ENCODE measurements at regions not wholly inside any gene's neighbourhood (a gene's known extent, or its start where the extent isn't known, plus 50 kb on each side); places are given as distances from the start of the nearest gene placed in this dataset.

DNA sequence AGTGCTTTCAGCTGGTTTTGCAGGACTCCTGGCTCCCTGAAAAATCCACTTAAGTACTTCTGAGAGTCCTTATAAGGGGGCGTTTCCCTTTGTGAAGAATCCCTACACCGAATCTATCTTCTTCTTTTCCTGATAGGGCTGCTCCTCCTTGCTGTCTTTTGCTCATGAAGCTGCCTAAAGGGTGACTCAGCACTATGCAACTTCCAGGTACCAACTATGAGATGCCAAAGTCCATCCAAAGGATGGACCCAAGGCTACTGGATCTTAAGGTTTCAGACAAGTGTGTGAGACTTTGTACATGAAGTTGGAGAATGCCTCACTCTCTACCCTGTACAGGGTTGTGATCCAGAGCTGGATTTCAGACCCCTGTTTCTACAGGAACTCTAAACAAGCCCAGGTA lies 485.0 kb upstream of the FAT1 start:
- Histone ChIP-seq H3K27me3 (ENCODE audit: control insufficient read depth in 2 of 2, insufficient read depth in 1 of 2, low read length in 1 of 2) (no peaks in the 10 kb centered on the region), H3K27ac (ENCODE audit: low read depth in 1 of 2, low read length in 1 of 2) (no peak overlapping the region), H3K4me1 (ENCODE audit: control insufficient read depth in 2 of 2, insufficient read depth in 2 of 2, low read length in 2 of 2) (no peaks in the 10 kb centered on the region), H3K36me3 (ENCODE audit: control insufficient read depth in 2 of 2, insufficient read depth in 2 of 2, low read length in 1 of 2) (no peaks in the 10 kb centered on the region), H3K4me3 (ENCODE audit: low read length in 2 of 2) (no peak overlapping the region), H3K9me3 (ENCODE audit: control insufficient read depth in 2 of 2, insufficient read depth in 1 of 2, low read length in 1 of 2) (peaks cover 0 to 3% of the 10 kb centered on the region in 2 donors)
- DNase-seq (ENCODE audit: low read depth in 6 of 9, low spot score in 9 of 9): no peak
- WGBS: 86% methylated on average over 2 of the region's 2 CpGs

DNA sequence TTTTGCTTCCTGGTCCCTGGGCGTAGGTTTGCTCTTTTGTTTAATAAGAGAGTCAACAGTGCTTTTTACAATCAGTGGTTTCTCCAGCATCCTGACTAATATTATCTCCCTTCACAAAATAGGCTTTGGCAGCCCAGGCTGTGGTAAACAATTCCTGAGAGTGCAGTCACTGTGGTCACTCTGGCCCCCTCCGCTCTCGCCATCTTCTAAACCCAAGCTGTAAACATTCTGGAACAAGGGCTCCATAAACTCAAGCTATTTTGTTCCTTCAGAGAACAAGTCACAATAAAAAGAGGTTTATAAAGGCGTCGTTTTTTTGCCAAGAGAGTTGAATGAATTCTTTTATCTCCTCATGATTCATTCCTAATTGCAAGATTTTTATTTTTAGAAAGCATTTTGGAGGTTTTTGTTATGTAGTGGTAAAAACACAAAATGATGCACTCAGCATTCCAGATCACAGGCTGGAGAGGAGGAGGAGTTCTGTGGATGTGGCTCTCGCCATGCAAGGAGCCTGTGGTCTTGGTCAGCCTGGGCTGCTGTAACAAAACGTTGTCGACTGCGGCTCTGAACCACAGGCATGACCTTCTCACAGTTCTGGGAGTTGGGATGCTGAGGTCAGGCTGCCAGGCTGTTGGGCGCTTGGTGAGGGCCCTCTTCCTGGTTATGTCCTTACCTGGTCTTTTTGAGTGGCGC lies 486.4 kb upstream of the FAT1 start:
- WGBS: 90% methylated on average over 11 of the region's 11 CpGs
- H3K27ac ChIP-seq (ENCODE audit: low read depth in 1 of 2, low read length in 1 of 2): no peak overlapping the region
- no peaks in the 10 kb centered on the region for H3K36me3 ChIP-seq (ENCODE audit: control insufficient read depth in 2 of 2, insufficient read depth in 2 of 2, low read length in 1 of 2)
- peaks cover 0 to 3% of the 10 kb centered on the region in 2 donors for H3K9me3 ChIP-seq (ENCODE audit: control insufficient read depth in 2 of 2, insufficient read depth in 1 of 2, low read length in 1 of 2)
- no peaks in the 10 kb centered on the region for H3K27me3 ChIP-seq (ENCODE audit: control insufficient read depth in 2 of 2, insufficient read depth in 1 of 2, low read length in 1 of 2)
- no peak overlapping the region for H3K4me3 ChIP-seq (ENCODE audit: low read length in 2 of 2)
- H3K4me1 ChIP-seq (ENCODE audit: control insufficient read depth in 2 of 2, insufficient read depth in 2 of 2, low read length in 2 of 2): no peaks in the 10 kb centered on the region
- DNase-seq (ENCODE audit: low read depth in 6 of 9, low spot score in 9 of 9): no peak

DNA sequence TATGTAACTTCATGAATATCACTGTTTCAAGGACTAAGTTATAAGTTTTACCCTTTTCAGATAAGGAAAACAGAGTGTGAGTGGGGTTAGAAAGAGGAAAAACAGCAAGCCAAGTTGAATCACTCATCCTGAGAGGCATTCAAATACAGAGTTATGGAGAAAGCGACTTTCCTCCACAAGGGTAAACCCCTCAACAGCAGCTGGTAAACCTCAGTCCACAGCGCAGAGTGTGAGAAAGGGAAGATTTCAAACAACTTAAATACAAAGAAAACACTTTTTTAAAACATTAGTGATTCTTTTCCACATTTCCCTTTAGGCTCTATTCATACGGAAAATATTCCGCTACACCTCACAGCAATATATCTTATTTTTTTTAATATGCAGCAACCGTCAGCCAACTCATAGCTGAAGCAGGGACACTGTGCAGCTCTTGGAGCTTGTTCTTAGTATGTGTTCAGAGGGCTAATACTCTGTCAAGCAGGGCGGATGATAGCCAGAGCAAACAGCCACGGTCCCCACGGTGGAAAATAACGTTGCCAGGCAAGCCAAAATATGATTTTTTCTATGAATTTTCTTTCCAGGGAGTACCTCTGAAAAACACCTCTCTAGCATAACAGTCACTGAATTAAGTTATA lies 488.9 kb upstream of the FAT1 start:
- Histone ChIP-seq H3K9me3 (ENCODE audit: control insufficient read depth in 2 of 2, insufficient read depth in 1 of 2, low read length in 1 of 2) (peaks cover 0 to 8% of the 10 kb centered on the region in 2 donors), H3K4me3 (ENCODE audit: low read length in 2 of 2) (no peak overlapping the region), H3K27ac (ENCODE audit: low read depth in 1 of 2, low read length in 1 of 2) (no peak overlapping the region), H3K36me3 (ENCODE audit: control insufficient read depth in 2 of 2, insufficient read depth in 2 of 2, low read length in 1 of 2) (no peaks in the 10 kb centered on the region), H3K4me1 (ENCODE audit: control insufficient read depth in 2 of 2, insufficient read depth in 2 of 2, low read length in 2 of 2) (no peaks in the 10 kb centered on the region), H3K27me3 (ENCODE audit: control insufficient read depth in 2 of 2, insufficient read depth in 1 of 2, low read length in 1 of 2) (no peaks in the 10 kb centered on the region)
- DNase-seq (ENCODE audit: low read depth in 6 of 9, low spot score in 9 of 9): no peak
- 92% methylated on average over 9 of the region's 9 CpGs for WGBS

DNA sequence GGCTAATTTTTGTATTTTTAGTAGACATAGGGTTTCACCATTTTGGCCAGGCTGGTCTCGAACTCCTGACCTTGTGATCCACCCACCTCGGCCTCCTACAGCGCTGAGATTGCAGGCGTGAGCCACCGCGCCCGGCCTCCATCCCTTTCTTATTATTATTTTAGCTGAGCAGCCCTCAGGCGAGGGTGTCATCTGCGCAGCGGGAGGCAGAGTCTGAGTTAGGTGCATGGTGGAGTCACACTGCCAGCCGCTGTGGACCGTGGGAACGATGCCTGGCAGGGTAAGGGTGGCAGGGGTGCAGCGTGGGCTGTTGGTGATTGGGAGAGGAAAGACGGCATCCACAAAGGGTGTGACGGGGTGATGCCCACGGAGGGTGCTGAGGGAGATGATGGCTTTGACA lies 491.8 kb upstream of the FAT1 start:
- H3K27ac ChIP-seq (ENCODE audit: low read depth in 1 of 2, low read length in 1 of 2): no peak overlapping the region
- no peaks in the 10 kb centered on the region for H3K36me3 ChIP-seq (ENCODE audit: control insufficient read depth in 2 of 2, insufficient read depth in 2 of 2, low read length in 1 of 2)
- peaks cover 0 to 8% of the 10 kb centered on the region in 2 donors for H3K9me3 ChIP-seq (ENCODE audit: control insufficient read depth in 2 of 2, insufficient read depth in 1 of 2, low read length in 1 of 2)
- H3K27me3 ChIP-seq (ENCODE audit: control insufficient read depth in 2 of 2, insufficient read depth in 1 of 2, low read length in 1 of 2): no peaks in the 10 kb centered on the region
- DNase-seq (ENCODE audit: low read depth in 6 of 9, low spot score in 9 of 9): no peak
- H3K4me3 ChIP-seq (ENCODE audit: low read length in 2 of 2): no peak overlapping the region
- WGBS: 91% methylated on average over 17 of the region's 17 CpGs
- H3K4me1 ChIP-seq (ENCODE audit: control insufficient read depth in 2 of 2, insufficient read depth in 2 of 2, low read length in 2 of 2): no peaks in the 10 kb centered on the region

DNA sequence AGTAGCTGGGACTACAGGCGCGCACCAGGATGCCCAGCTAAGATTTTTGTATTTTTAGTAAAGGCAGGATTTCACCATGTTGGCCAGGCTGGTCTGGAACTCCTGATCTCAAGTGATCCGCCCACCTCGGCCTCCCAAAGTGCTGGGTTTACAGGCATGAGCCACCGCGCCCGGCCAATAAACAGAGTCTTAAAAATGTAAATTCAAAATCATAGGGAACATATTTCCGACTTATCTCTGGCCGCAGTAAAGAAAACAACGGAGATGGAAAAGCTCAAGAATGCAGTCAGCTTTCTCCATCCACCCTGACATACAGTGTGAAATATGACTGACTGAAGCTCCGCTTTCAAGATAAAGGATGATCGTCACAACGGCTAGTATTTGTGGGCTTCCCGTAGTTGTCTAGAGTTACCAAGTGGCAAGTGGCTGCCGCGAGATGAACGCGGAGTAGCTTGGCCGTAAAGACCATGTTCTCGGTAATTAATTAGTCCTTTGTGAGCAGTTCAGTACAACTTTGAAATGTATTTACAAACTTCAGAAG lies 495.1 kb upstream of the FAT1 start:
- no peak overlapping the region for H3K27ac ChIP-seq (ENCODE audit: low read depth in 1 of 2, low read length in 1 of 2)
- peaks cover 0 to 5% of the 10 kb centered on the region in 2 donors for H3K9me3 ChIP-seq (ENCODE audit: control insufficient read depth in 2 of 2, insufficient read depth in 1 of 2, low read length in 1 of 2)
- H3K4me1 ChIP-seq (ENCODE audit: control insufficient read depth in 2 of 2, insufficient read depth in 2 of 2, low read length in 2 of 2): no peaks in the 10 kb centered on the region
- no peak overlapping the region for H3K4me3 ChIP-seq (ENCODE audit: low read length in 2 of 2)
- no peaks in the 10 kb centered on the region for H3K27me3 ChIP-seq (ENCODE audit: control insufficient read depth in 2 of 2, insufficient read depth in 1 of 2, low read length in 1 of 2)
- no peak for DNase-seq (ENCODE audit: low read depth in 6 of 9, low spot score in 9 of 9)
- no peaks in the 10 kb centered on the region for H3K36me3 ChIP-seq (ENCODE audit: control insufficient read depth in 2 of 2, insufficient read depth in 2 of 2, low read length in 1 of 2)
- 92% methylated on average over 20 of the region's 20 CpGs for WGBS

DNA sequence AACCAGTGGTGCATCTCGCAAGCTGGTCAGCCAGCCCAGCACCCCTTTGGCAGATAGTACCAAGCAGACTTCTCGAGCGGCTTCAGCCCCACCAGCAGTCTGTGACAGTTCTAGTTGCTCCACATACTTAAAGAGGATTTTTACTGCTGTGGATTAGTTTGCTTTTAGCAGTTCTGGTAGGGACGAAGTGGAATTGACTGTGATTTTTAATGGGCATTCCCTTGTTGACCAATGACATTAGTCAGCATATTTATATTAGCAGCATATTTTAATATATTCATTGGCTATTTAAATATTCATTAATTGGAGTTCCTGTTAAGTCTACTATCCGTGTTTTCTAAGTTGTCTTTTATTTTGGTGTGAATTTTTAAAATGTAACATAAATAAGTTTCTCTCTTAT lies 500.9 kb upstream of the FAT1 start:
- Histone ChIP-seq H3K9me3 (ENCODE audit: control insufficient read depth in 2 of 2, insufficient read depth in 1 of 2, low read length in 1 of 2) (no peaks in the 10 kb centered on the region), H3K4me1 (ENCODE audit: control insufficient read depth in 2 of 2, insufficient read depth in 2 of 2, low read length in 2 of 2) (no peaks in the 10 kb centered on the region), H3K4me3 (ENCODE audit: low read length in 2 of 2) (no peak overlapping the region), H3K27me3 (ENCODE audit: control insufficient read depth in 2 of 2, insufficient read depth in 1 of 2, low read length in 1 of 2) (no peaks in the 10 kb centered on the region), H3K27ac (ENCODE audit: low read depth in 1 of 2, low read length in 1 of 2) (no peak overlapping the region), H3K36me3 (ENCODE audit: control insufficient read depth in 2 of 2, insufficient read depth in 2 of 2, low read length in 1 of 2) (no peaks in the 10 kb centered on the region)
- no peak for DNase-seq (ENCODE audit: low read depth in 6 of 9, low spot score in 9 of 9)
- whole genome bisulfite sequencing: 65% methylated on average over 5 of the region's 5 CpGs

DNA sequence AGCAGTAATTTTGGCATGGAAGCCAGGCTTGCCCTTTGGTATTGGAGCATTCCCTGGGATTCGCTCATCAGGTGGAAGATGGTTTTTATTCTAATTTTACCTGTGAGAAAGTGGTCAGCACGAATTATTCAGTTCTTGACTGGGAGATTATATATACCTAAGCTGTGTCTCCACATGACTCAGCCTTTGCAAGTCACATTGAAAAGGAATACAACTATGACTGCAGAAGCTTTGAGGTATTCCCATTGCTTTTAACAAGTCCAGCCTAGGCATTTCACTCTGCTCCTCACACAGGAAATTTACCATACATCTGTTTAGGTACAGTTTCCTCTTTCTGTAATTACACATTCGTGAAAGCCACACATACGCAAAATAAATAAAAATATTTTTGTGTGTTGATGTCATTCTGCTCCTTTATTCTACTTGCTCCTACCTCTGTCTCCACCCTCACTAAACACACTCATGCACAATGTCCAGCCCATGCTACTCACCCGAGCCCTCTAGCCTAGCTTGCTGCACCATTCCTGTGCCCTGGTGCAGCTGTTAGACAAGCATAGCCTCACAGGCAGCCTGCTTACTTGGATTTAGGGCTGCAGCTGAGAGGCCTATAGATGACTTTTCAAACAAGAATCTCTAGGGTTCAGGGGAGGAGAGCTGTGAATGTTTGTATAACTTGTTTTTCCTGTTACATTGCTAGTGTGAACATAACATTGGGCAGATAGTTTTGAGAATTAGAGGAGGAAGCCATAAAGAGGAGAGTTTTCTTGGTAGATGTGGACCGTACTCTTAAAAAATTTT lies 504.4 kb upstream of the FAT1 start:
- H3K4me1 ChIP-seq (ENCODE audit: control insufficient read depth in 2 of 2, insufficient read depth in 2 of 2, low read length in 2 of 2): no peaks in the 10 kb centered on the region
- H3K4me3 ChIP-seq (ENCODE audit: low read length in 2 of 2): no peak overlapping the region
- 68% methylated on average over 6 of the region's 6 CpGs for WGBS
- no peaks in the 10 kb centered on the region for H3K36me3 ChIP-seq (ENCODE audit: control insufficient read depth in 2 of 2, insufficient read depth in 2 of 2, low read length in 1 of 2)
- no peaks in the 10 kb centered on the region for H3K27me3 ChIP-seq (ENCODE audit: control insufficient read depth in 2 of 2, insufficient read depth in 1 of 2, low read length in 1 of 2)
- no peak for DNase-seq (ENCODE audit: low read depth in 6 of 9, low spot score in 9 of 9)
- H3K9me3 ChIP-seq (ENCODE audit: control insufficient read depth in 2 of 2, insufficient read depth in 1 of 2, low read length in 1 of 2): no peaks in the 10 kb centered on the region
- no peak overlapping the region for H3K27ac ChIP-seq (ENCODE audit: low read depth in 1 of 2, low read length in 1 of 2)

DNA sequence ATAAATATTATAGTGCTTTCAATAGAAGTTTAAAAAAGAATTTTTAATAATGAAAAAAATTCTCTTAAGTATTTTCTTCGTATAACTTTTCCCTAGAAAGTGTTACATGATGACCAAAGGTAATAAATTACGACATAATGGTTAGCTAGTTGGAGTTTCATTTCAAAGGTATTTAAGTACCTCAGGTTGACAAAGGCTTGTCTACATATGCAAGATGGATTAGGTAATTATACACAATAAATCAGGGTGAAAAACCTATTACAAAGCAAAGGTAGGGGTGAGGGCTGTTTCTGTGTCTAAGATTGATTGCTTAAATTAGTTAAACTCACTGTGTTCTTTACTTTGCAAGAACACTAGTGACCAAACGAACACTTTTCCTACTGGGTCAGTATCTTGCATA lies 508.5 kb upstream of the FAT1 start:
- no peak overlapping the region for H3K4me3 ChIP-seq (ENCODE audit: low read length in 2 of 2)
- no peaks in the 10 kb centered on the region for H3K9me3 ChIP-seq (ENCODE audit: control insufficient read depth in 2 of 2, insufficient read depth in 1 of 2, low read length in 1 of 2)
- no peaks in the 10 kb centered on the region for H3K36me3 ChIP-seq (ENCODE audit: control insufficient read depth in 2 of 2, insufficient read depth in 2 of 2, low read length in 1 of 2)
- H3K27me3 ChIP-seq (ENCODE audit: control insufficient read depth in 2 of 2, insufficient read depth in 1 of 2, low read length in 1 of 2): no peaks in the 10 kb centered on the region
- no peak for DNase-seq (ENCODE audit: low read depth in 6 of 9, low spot score in 9 of 9)
- no peak overlapping the region for H3K27ac ChIP-seq (ENCODE audit: low read depth in 1 of 2, low read length in 1 of 2)
- WGBS: 80% methylated on average over 3 of the region's 3 CpGs
- no peaks in the 10 kb centered on the region for H3K4me1 ChIP-seq (ENCODE audit: control insufficient read depth in 2 of 2, insufficient read depth in 2 of 2, low read length in 2 of 2)

DNA sequence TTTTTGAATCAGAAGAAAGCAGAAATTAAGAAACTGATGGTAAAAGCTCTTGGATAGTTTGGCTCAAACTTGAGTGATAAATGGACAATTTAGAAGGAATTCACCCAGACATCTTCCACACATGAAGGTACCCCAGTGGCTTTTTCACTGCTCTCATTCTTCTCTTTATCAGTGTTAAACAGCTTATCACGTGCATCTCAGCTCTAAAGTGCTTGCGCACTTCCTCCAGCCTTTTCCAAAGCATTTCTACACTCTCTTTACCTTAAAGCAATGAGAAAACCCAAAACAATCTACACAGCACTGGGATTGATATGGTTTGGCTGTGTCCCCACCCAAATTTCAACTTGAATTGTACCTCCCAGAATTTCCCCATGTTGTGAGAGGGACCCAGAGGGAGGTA lies 509.1 kb upstream of the FAT1 start:
- Histone ChIP-seq H3K9me3 (ENCODE audit: control insufficient read depth in 2 of 2, insufficient read depth in 1 of 2, low read length in 1 of 2) (no peaks in the 10 kb centered on the region), H3K36me3 (ENCODE audit: control insufficient read depth in 2 of 2, insufficient read depth in 2 of 2, low read length in 1 of 2) (no peaks in the 10 kb centered on the region), H3K4me1 (ENCODE audit: control insufficient read depth in 2 of 2, insufficient read depth in 2 of 2, low read length in 2 of 2) (no peaks in the 10 kb centered on the region), H3K27me3 (ENCODE audit: control insufficient read depth in 2 of 2, insufficient read depth in 1 of 2, low read length in 1 of 2) (no peaks in the 10 kb centered on the region), H3K27ac (ENCODE audit: low read depth in 1 of 2, low read length in 1 of 2) (no peak overlapping the region), H3K4me3 (ENCODE audit: low read length in 2 of 2) (no peak overlapping the region)
- DNase-seq (ENCODE audit: low read depth in 6 of 9, low spot score in 9 of 9): no peak
- 29% methylated on average over 2 of the region's 2 CpGs for WGBS

Data from thymus (tissue), 11 donors.